ENCODE measurements at regions not wholly inside any gene's neighbourhood (a gene's known extent, or its start where the extent isn't known, plus 50 kb on each side); places are given as distances from the start of the nearest gene placed in this dataset.

- TF ChIP-seq GABPA (IDR thresholded peaks at IDR 0.05; ENCODE audit: low read depth) (no peak), POLR2AphosphoS5 (IDR thresholded peaks at IDR 0.05; ENCODE audit: low read depth) (no peak), SPI1 (IDR thresholded peaks at IDR 0.05; ENCODE audit: borderline replicate concordance, low read depth) (no peak)
- TF ChIP-seq, protein P1, sequence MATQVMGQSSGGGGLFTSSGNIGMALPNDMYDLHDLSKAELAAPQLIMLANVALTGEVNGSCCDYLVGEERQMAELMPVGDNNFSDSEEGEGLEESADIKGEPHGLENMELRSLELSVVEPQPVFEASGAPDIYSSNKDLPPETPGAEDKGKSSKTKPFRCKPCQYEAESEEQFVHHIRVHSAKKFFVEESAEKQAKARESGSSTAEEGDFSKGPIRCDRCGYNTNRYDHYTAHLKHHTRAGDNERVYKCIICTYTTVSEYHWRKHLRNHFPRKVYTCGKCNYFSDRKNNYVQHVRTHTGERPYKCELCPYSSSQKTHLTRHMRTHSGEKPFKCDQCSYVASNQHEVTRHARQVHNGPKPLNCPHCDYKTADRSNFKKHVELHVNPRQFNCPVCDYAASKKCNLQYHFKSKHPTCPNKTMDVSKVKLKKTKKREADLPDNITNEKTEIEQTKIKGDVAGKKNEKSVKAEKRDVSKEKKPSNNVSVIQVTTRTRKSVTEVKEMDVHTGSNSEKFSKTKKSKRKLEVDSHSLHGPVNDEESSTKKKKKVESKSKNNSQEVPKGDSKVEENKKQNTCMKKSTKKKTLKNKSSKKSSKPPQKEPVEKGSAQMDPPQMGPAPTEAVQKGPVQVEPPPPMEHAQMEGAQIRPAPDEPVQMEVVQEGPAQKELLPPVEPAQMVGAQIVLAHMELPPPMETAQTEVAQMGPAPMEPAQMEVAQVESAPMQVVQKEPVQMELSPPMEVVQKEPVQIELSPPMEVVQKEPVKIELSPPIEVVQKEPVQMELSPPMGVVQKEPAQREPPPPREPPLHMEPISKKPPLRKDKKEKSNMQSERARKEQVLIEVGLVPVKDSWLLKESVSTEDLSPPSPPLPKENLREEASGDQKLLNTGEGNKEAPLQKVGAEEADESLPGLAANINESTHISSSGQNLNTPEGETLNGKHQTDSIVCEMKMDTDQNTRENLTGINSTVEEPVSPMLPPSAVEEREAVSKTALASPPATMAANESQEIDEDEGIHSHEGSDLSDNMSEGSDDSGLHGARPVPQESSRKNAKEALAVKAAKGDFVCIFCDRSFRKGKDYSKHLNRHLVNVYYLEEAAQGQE (IDR thresholded peaks at IDR 0.05; ENCODE audit: insufficient replicate concordance, low read depth), result no peak
- TF ChIP-seq, protein P2, sequence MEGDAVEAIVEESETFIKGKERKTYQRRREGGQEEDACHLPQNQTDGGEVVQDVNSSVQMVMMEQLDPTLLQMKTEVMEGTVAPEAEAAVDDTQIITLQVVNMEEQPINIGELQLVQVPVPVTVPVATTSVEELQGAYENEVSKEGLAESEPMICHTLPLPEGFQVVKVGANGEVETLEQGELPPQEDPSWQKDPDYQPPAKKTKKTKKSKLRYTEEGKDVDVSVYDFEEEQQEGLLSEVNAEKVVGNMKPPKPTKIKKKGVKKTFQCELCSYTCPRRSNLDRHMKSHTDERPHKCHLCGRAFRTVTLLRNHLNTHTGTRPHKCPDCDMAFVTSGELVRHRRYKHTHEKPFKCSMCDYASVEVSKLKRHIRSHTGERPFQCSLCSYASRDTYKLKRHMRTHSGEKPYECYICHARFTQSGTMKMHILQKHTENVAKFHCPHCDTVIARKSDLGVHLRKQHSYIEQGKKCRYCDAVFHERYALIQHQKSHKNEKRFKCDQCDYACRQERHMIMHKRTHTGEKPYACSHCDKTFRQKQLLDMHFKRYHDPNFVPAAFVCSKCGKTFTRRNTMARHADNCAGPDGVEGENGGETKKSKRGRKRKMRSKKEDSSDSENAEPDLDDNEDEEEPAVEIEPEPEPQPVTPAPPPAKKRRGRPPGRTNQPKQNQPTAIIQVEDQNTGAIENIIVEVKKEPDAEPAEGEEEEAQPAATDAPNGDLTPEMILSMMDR (IDR thresholded peaks at IDR 0.05; ENCODE audit: insufficient read depth, low read length), result no peak
- no peak for DNase-seq (ENCODE audit: low read depth in 1 of 2, low spot score in 1 of 2)
- Histone ChIP-seq H3K27me3 (ENCODE audit: insufficient read depth, poor library complexity, severe bottlenecking) (no peaks in the 10 kb centered on the region), H3K27ac (replicated peaks) (no peak overlapping the region), H3K4me3 (replicated peaks; ENCODE audit: insufficient read depth, low read length) (no peak overlapping the region)
These were observed 103.6 kb upstream of the CTNNB1 start for GRCh38 chr3:41095702-41096101.

- TF ChIP-seq GABPA (IDR thresholded peaks at IDR 0.05; ENCODE audit: low read depth) (no peak), POLR2AphosphoS5 (IDR thresholded peaks at IDR 0.05; ENCODE audit: low read depth) (no peak), SPI1 (IDR thresholded peaks at IDR 0.05; ENCODE audit: borderline replicate concordance, low read depth) (no peak)
- TF ChIP-seq, protein P2 (IDR thresholded peaks at IDR 0.05; ENCODE audit: insufficient read depth, low read length), result no peak
- TF ChIP-seq, protein P1 (IDR thresholded peaks at IDR 0.05; ENCODE audit: insufficient replicate concordance, low read depth), result no peak
- Histone ChIP-seq H3K4me3 (replicated peaks; ENCODE audit: insufficient read depth, low read length) (no peak overlapping the region), H3K27me3 (ENCODE audit: insufficient read depth, poor library complexity, severe bottlenecking) (no peaks in the 10 kb centered on the region), H3K27ac (replicated peaks) (no peak overlapping the region)
- no peak for DNase-seq (ENCODE audit: low read depth in 1 of 2, low spot score in 1 of 2)
These were observed 101.3 kb upstream of the CTNNB1 start for GRCh38 chr3:41097896-41098496.

- Histone ChIP-seq H3K27me3 (ENCODE audit: insufficient read depth, poor library complexity, severe bottlenecking) (no peaks in the 10 kb centered on the region), H3K4me3 (replicated peaks; ENCODE audit: insufficient read depth, low read length) (no peak overlapping the region), H3K27ac (replicated peaks) (no peak overlapping the region)
- no peak for TF ChIP-seq POLR2AphosphoS5 (IDR thresholded peaks at IDR 0.05; ENCODE audit: low read depth)
- TF ChIP-seq SPI1 (IDR thresholded peaks at IDR 0.05; ENCODE audit: borderline replicate concordance, low read depth), result no peak
- TF ChIP-seq, protein P1 (IDR thresholded peaks at IDR 0.05; ENCODE audit: insufficient replicate concordance, low read depth), result no peak
- TF ChIP-seq, protein P2 (IDR thresholded peaks at IDR 0.05; ENCODE audit: insufficient read depth, low read length), result no peak
- no peak for TF ChIP-seq GABPA (IDR thresholded peaks at IDR 0.05; ENCODE audit: low read depth)
- DNase-seq (ENCODE audit: low read depth in 1 of 2, low spot score in 1 of 2), result no peak
These were observed 98.1 kb upstream of the CTNNB1 start for GRCh38 chr3:41101231-41101630.
